NCI-H2227 treated with DMSO at 0.1 percent for 48 hours (cell line): ENCODE measurements at regions not wholly inside any gene's neighbourhood (a gene's known extent, or its start where the extent isn't known, plus 50 kb on each side); places are given as distances from the start of the nearest gene placed in this dataset.
"Not testable (repeated sequence)": the region's sequence is repeated elsewhere in the genome, so short reads cannot be mapped to it uniquely, and the experiment has no call there.

Experiments
- DNase-seq: peaks from one replicate; lab custom pipeline; 2025; lab: John Stamatoyannopoulos, UW

DNA sequence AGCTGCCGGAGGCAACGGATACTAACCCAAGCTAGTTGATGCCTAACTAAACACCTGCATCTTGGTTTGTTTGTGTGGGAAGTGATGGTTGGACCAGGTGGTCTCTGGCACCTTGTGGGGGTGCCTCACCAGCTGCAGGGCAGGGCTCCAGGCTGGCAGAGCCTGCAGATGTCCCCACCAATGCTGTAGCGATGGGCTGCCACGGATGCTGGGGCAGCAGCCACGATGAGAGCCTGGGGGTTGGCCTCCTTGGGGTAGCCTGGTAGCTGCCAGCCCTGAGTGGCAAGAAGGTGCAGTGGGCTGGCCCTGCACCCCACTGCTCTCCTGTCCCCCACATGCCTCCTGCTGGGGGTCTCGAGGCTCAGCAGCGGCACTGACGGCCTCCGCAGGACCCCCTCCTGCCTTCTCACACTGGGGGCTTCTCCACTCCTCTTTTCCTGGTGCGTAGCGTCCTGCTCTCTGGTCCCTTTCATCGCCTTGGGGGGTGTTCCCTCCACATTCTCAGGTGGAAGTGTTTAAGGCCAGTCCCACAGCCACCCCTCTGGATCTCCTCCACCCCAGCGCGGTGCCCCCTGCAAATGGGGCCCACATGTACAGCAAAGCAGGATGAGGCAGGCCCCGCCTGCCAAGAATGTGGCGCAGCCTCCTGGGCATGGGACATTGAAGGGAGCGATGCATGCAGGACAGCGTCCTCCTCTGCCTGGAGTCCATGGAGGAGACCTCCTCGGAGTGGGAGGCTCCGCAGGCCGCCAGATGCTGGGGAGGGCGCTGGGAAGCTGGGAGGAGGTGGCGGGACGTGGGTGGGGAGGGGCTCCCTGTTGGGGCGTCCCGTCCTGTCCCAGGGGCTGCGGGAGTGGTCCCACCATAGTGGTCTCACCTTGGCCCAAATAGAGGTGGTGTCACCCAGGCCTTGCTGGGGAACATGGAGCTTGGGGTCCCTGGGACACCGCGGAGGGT, 173.1 kb downstream of the ASB1 start:
- no peak for DNase-seq

DNA sequence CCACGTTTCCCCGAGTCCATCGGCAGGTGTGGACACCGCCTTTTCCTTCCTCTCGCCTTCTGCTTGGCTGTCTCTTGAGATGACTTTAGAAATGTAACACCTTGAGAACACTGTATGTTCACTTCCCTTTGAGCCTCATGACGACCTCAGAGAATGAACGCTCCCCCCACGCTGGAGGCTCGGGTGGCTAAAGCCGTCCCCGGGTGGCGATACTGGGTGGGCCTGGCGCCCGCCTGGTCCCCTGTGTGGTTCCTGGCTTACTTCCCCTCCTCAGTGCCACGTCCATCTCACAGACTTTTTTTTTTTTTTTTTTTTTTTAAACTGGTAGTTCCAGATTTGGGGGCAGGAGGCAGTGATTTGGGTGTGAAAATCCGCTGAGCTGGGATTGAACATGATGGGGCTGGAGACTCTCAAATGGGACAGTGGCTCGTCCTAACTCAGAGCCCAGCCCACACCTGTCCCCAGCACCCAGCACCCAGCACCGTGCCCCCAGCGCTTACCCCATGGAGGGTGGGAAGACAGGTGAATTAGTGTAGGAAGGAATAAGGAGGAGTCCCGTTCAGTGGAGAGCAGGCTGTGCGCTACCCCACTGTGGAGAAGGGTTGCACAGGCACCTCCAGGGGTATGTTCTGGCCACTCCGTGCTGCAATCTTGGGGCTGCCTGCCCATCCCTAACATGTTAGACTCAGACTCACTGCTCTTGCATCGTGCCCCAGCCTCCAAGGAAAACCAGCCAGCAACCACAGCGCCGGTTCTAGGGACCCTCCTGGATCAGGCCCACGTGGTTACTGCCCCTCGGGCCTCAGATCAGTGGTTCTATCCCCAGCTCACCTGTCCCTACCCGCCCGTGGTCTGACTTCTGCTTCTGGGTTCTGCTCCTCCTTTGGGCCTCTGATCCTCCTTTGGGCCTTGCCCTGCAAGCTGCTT, 174.0 kb downstream of the ASB1 start:
- no peak for DNase-seq

DNA sequence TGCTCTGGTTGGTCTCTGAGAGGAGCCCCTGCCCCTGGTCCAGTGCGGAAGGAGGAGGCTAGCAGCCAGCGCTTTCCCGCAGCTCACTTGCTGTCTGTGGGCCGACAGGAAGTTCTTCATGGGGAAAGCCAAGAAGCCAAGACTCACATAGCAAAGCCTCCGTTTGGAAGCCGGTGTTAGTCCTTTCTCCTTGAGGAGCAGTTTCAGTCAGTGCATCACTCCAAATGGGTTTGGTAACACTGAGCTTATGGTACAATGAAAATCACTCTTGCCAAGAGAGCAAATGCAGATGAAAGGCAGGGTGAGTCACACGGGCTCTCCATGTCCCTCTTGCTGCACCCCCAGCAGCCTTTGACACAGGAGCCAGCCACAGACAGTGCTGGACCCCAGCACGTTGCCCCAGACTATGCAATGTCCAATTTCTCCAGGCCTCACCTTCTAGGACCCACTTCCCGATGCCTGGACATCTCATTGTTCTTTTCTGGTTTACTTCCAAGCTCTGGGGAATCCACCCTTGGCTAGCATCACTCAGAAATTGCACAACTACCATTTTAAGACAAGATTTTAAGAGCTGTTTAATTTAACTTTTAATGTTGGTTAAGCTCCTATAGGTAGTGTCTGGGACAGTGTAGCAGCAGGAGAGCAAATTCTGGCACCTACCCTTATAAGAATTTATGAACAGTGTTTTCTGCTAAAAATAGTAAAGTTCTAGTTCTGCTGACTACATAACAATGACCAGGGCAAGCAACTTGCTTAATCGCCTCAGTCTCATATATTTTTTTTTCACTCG, 174.9 kb downstream of the ASB1 start:
- DNase-seq = no peak

DNA sequence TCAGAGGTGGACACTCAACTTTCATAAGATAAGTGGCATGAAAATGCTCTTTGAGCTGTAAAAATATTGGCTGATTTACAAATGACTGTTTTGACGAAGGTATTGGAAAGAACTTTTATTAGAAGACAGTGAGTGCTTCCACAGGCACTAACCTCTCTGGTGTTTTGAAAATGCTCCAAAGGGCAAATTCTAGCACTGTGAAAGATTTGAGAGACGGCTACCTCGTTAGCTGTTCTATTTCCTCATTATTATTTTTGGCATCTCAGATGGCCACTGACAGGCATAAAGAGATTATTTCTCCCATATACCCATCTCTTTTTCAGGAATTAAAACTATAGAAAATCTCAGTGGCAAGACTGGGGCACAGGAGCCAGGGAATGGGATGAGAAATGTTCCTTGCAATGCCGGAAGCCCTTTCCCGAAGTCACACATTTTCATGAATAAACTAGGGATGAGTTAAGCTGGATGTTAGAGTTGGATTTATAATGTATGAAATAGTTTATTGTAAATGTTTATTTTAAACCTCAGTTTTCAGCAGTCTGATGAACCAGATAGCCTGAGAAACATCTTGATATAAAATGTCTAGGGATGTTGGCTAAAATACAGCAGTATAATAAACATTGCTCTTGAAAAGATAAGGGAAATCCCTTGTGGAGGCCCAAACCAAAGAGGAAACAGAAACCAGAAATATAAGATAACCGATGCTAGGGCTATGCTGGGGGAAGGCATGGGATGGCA, 175.7 kb downstream of the ASB1 start:
- DNase-seq = no peak

DNA sequence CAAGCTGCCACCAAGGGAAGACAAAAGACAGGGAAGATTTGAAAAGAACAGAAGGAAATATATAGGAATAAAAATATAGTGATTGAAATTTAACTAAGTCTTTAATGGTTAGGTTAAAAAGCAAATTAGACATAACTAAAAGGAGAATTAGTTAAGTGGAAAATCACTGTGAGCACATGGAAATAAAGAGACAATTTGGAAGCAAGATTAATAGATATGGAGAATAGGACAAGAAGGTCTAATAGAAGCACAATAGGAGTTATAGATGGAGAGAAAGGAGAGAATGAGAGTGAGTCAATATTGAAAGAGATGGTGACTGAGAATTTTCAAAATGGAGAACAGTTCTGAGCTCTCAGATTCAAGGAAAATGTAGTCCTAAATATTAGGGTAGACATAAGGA, 176.9 kb downstream of the ASB1 start:
- DNase-seq = no peak

DNA sequence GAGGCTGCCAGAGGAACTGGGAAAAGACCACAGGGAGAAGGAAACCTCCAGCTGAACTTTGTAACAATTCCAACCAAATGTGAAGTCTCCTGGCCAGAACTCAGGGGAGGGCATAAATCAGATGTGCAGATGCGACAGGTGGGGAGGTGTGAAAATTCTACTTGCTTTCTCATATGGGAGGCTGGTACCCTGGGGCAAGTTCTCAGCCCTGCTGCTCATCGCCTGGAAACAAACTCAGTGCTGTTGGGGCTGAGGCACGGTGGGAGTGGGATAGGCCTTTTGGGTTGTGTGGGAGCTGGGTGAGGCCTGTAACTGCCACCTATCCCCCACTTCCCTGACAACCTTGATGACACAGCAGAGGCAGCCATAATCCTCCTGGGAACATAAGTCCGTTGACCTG, 179.6 kb downstream of the ASB1 start:
- DNase-seq = no peak

DNA sequence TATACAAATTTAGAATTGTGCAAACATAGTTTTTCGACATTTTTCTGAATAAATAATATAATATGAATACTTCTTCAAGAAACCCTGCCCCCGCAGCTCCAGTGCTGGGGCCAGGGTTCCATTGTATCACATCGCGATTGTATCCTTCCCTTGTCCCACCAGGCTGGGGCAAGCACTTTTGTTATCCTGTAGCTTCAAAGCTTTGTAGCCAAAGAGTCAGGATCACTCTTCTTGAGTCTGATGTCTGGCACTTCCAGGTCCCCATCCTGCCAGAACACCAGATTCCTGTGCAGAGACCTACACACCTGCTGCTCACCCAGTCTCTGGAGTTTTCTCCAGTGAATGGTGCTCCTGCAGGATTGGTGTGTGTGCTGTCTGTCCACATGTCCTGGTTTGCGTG, 186.9 kb downstream of the ASB1 start:
- no peak for DNase-seq

DNA sequence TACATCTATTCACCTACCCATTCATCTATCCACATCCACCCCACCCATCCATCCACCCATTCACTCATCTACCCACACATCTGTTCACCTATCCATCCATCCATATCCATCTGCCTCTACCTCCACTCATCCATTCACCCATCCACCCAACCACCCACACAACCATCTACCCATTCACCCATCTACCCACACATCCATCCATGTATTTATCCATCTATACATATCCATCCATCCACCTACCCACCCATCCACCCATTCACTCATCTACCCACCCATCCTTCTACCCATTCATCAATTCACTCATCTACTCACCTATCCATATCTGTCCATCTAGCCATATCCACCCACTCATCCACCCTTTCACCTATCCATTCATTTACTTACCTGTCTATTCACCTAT, 187.6 kb downstream of the ASB1 start:
- no peak for DNase-seq

DNA sequence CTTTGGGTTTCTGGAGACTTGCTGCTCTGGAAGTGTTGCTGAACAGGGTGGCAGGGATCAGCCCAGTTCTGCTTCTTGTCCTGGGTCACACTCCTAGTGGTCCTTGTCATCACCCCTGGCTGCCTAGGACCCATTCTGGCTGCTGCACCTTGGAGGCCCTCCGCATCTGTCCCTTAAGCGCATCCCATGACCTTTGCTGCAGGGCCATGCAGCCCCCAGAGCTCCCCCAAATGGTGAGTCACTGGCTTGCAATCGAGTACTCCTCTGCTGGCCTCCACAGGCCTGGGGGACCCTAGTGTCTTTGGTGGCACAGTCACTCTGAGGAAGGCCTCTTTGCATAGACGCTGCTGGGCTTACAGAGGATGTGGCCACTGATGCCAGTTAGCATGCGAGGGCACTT, 188.5 kb downstream of the ASB1 start:
- no peak for DNase-seq

DNA sequence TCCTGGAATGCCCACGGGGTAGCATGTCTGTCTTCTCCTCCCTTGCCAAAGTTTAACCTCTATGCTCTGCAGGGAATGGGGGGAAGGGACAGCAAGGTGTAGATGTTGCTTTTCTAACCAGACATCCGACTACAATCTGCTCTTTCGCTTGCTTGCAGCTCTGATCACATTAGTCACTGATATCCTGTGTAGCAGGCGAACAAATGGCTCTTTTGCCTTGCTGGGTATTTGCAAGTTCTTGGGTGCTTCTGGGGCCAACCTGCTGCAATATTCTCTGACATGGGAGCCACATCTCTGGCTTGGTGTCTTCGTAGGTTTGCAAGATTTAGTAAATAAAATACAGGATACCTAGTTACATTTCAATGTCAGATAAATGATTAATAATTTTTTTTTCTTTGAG, 190.0 kb downstream of the ASB1 start:
- DNase-seq = no peak

DNA sequence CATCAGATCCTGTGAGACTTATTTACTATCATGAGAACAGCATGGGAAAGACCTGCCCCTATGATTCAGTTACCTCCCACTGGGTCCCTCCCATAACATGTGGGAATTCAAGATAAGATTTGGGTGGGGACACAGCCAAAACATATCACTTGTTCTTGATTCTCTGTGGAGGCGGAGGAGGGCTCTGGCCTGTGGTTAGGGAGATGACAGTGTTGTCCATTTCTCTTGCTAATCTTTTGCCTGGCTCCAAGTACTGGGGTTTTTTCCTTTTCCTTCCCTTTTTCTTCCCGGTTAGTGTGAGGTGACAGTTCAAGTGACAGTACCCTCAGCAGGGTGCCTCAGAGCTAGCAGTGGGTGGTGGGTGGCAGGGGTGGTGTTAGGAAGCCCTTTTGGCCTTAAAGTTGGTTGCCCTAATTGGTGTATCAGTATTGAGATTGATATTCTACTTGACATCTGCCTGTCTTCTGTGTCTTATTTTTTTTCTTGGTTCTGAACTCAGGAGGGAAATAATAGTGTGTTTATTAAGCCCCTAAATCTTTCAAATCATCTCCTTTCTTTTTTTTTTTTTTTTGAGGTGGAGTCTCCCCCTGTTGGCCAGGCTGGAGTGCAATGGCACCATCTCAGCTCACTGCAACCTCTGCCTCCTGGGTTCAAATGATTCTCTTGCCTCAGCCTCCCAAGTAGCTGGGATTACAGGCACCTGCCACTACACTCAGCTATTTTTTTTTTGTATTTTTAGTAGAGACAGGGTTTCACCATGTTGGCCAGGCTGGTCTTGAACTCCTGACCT, 192.0 kb downstream of the ASB1 start:
- not testable (repeated sequence) for DNase-seq

DNA sequence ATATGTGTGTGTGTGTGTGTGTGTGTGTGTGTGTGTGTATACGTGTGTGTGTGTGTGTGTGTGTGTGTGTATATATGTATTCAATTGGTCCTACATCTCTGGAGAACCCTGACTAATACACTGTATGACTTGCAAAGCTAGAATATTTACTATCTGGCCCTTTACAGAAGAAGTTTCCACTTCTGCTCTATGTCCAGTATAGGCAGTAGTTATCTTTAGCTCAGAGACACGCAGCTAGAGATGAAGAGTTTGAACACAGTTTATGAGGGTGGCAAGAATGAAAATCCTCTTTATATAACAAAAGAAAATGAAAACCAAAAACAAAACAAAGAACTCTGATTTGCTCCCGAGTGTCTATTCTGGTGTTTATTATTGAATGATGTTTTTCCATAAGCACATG, 201.2 kb downstream of the ASB1 start:
- DNase-seq = no peak

DNA sequence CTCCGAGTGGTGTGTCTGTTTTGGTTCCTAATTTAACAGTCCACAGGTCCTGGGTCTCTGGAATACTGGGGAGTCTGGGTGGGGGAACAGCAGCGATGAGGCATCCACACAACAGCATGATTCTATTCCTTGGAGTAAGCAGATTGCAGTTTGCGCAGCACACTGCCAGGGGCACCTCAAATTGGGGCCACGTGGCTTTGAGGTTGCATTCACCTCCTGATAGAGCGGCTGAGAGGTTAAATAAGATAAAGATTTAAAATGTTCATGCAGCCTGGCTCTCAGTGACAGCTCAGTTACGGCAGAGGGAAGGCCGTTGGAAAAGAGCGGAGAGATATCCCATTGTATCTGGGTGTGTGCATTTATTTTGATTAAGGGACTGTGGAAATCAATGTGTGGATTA, 202.3 kb downstream of the ASB1 start:
- no peak for DNase-seq

DNA sequence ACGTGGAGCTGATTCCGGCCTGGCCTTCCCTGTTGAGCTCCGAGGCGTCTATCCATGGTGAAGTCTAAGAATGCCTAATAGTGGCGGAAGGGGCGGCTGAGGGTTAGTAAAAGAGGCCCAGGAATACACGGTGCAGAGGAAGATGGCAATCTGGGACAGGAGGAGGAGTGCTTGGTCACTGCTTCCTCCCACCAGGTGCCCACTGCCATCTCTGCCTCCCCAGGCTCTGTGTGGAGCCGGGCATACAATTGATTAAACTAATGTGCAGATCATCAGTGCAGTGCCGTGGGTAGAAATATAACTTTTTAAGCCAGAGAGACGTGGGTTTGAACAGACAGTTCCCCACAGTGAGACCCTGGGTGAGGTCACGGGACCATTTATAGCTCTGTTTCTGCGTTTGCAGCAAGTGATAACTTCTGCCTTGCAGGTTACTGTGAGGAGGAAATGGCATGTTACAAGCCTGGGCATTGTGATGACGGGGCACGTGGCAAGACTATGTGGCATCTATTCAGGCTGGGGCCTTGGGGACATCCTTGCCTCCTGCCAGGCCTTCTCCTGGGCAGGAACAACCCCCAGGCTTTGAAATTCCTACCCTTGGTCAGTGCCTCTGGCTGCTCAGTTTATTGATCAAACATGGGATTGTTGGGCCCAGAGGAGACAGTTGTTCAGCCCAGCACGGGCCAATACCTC, 204.9 kb downstream of the ASB1 start:
- DNase-seq = no peak

DNA sequence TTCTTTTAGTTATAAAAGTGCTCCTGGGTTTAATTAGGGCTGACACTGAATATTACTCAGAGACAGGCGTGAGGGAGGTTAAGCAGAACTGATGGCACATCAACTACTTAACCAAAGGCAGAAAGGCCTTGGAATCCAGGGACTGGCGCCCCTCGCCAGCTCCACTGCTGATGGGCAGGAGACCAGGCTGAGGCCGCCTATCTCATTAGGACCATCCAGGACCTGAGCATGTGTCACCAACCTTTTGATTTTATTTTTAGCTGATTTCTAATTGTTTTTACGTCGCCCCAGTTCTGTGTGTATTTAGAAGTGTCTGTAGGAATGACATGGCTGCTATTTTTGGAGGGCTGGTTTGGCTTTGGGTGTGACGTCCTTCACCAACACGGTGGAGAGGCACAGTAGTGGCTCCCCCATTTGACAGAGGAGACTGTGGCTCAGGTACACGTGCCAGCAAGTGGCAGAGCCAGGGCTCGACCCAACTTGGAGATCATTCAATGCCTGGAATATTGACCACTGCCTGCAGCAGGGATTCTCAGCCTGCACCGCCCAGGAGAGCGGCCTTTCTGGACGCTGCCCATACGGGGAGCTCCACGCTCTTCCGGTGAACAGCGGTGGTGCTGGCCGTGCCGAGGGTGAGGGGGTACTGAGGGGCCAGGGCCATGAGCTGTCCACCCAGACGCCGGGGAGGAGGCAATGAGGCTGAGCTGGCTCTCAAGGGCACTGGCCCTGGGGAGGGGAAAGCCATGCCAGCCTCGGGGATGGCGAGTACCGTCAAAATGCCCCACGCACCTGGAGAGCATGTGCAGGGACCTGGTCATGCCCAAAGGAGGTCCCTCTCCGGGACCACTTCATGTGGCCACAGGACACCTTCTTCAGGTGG, 205.7 kb downstream of the ASB1 start:
- DNase-seq = no peak

DNA sequence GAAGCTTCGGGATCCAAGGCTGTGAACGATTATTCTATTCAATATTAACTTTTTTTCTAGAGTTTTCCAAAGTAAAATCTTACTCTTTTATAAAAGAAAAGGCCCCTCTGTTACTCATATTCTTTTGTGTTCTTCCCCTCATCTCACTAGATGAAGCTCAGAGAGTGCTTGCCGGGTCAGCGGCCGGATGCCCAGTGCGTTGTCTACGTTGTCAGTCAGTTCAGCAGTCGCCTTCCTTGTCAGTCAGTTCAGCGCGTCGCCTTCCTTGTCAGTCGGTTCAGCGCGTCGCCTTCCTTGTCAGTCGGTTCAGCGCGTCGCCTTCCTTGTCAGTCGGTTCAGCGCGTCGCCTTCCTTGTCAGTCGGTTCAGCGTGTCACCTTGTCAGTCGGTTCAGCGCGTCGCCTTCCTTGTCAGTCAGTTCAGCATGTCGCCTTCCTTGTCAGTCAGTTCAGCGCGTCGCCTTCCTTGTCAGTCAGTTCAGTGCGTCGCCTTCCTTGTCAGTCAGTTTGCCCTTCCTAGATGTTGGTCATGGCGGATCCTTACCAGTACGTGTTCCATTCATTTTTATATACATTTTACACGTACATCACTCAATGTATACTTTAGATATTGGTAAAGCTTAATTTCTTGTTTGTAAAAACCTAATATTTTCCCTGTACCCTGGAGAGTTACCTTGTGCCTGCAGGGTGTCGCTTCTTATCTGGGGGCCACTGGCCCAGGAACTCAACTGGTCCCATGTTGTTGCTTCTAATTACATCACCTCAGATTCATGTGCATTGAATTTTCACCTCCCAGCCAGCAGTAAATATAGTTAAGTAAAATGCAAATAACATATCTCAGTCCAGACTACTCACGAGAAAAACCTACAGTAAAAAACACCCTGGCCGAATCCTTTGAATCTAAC, 206.9 kb downstream of the ASB1 start:
- no peak for DNase-seq

DNA sequence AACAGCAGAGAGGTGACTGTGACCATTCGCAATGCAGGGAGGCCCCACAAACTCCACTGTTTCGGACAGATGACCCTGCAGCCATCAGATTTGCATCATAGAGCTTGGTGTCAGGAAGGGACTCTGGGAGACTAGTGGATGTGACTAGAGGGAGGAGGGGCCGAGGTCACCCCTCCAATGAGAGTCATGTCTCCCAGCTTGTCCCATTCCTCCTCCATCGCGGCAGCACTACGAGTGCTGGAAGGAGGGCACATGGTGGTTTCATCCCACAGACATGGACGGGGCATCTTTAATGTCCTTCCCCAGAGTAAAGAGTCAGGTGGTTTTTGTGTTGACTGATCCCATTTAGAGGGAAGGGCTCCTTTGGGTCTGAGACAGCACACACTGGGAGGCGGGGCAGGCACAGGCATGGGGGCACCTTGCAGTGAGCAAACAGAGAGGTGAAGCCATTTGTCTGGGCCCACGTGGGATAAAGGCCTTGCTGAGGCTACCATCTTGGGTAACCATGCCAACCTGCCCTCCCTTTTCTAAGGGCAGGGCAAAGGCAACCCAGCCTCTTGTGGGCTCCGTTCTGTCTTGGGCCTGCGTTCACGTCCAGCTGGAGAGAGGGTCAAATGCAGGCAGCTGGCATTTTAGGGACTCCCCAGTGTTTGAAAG, 208.1 kb downstream of the ASB1 start:
- DNase-seq = no peak
